Left ventricle myocardium superior (tissue), 1 donor: ENCODE measurements at regions not wholly inside any gene's neighbourhood (a gene's known extent, or its start where the extent isn't known, plus 50 kb on each side); places are given as distances from the start of the nearest gene placed in this dataset.

ENCODE experiments used
- ATAC-seq: fragments of 200-7000 bp; cut with Tn5 transposase; one replicate; pipeline ENCODE4 v1.9.1; 2020; ENCODE audit warnings: mild to moderate bottlenecking, moderate library complexity
- DNase-seq: peaks from one replicate; pipeline ENCODE4 v3.0.0-alpha.2; 2020
- intact Hi-C: fragments of 100-400 bp; cut with micrococcal nuclease; formaldehyde crosslinking; loops from one replicate; pipeline ENCODE4 v1.11.0; 2022
- donor health status: DM: no; HTN: yes; CAD: no; lungs with severe emphysema.

- no peak for DNase-seq
- no peak for ATAC-seq
- intact Hi-C loops, result no loop called here
These were observed 1103.3 kb upstream of the NRXN1 start for GRCh38 chr2:52135235-52135634.

GRCh38 chr2:52128081-52128480, 1096.1 kb upstream of the NRXN1 start:
- ATAC-seq, result no peak
- DNase-seq, result no peak
- intact Hi-C loops, result no loop called here

GRCh38 chr2:52127527-52127926, 1095.6 kb upstream of the NRXN1 start:
- DNase-seq (no peak), ATAC-seq (no peak)
- intact Hi-C loops, result no loop called here

GRCh38 chr2:52117299-52117698, 1085.4 kb upstream of the NRXN1 start:
- DNase-seq, result no peak
- ATAC-seq, result no peak
- intact Hi-C loops, result no loop called here

DNA sequence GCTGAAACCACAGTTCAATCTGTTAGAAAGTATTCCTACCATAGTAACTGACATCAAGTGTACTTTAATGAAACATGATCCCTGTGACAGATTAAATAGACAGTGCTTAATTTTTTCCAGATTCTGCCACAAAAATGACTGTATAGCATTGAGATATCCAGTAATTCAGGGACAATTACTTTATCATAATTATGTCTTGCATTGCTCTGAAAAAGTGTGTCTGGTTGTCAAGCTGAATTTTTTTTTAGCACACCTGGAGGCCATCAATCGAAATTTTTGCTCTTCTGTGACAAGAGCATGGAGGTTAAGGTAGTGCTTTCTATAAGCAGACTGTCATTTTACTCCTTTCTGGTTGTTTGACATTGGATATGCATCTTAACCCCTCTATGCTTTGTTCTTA, 1083.8 kb upstream of the NRXN1 start:
- DNase-seq (no peak), ATAC-seq (no peak)
- intact Hi-C loops, result no loop called here

- intact Hi-C loops, result no loop called here
- DNase-seq (no peak), ATAC-seq (no peak)
These were observed 1081.4 kb upstream of the NRXN1 start for GRCh38 chr2:52113338-52113737.

DNA sequence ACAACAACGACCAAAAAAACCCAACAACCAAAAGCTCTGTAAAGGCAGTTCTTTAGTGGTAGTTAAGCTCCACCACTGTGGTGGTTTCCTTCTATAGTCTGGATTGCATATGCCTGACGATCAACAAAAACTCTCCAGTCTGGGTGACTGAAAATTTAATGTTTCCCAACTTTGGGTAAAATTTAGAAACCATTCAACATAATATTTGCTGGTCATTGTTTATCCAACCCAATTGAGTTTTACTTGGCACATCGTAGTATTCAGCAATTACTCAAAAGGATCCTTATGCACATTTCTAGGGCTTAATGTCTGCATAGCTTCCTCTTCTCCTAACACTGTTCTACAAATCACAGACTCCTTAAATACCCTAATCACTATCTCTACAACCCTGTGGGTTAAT, 1080.2 kb upstream of the NRXN1 start:
- ATAC-seq (no peak), DNase-seq (no peak)
- intact Hi-C loops, result no loop called here

- ATAC-seq, result no peak
- intact Hi-C loops, result no loop called here
These were observed 1075.2 kb upstream of the NRXN1 start for GRCh38 chr2:52107124-52107523.

GRCh38 chr2:52097071-52097470, 1065.1 kb upstream of the NRXN1 start:
- intact Hi-C loops, result no loop called here
- no peak for ATAC-seq
- DNase-seq, result no peak

More at GRCh38 chr2:52107124-52107523, 1075.2 kb upstream of the NRXN1 start:
- no peak for DNase-seq

DNA sequence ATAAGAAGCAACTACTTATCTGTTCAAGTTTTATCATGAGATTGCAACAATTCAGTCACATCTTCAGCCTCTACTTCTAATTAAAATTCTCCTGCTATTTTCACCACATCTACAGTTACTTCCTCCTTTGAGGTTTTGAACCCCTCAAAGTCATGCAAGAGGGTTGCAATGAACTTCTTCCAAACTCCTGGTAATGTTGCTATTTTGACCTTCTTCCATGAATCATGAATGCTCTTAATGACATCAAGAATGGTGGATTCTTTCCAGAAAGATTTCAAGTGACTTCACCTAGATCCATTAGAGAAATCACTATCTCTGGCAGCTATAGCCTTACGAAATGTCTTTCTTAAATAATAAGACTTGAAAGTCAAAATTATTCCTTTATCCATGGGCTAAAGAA, 1052.8 kb upstream of the NRXN1 start:
- DNase-seq (no peak), ATAC-seq (no peak)
- intact Hi-C loops, result no loop called here

GRCh38 chr2:52083214-52083613, 1051.3 kb upstream of the NRXN1 start:
- no peak for ATAC-seq
- intact Hi-C loops, result no loop called here
- no peak for DNase-seq

GRCh38 chr2:52082646-52083045, 1050.7 kb upstream of the NRXN1 start:
- intact Hi-C loops, result no loop called here
- no peak for DNase-seq
- ATAC-seq, result no peak

DNA sequence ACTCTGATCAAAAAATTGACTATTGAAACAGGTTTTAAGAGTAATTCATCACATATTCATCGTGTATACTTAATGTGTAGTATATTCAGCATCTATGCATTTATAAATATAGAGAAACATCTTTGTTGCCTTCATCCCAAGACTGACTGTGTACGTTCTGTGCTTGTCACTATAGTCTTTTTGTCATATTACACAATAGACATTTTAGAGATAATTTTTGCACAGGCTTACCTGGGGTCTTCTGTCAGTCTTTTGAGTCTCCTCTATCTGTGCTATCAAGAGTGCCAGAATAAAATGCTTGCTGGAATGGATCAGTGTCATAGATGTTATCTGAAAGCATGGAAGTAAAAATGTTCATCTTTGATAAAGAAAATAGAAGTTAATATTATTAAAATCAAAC, 1047.7 kb upstream of the NRXN1 start:
- DNase-seq (no peak), ATAC-seq (no peak)
- intact Hi-C loops, result no loop called here

DNA sequence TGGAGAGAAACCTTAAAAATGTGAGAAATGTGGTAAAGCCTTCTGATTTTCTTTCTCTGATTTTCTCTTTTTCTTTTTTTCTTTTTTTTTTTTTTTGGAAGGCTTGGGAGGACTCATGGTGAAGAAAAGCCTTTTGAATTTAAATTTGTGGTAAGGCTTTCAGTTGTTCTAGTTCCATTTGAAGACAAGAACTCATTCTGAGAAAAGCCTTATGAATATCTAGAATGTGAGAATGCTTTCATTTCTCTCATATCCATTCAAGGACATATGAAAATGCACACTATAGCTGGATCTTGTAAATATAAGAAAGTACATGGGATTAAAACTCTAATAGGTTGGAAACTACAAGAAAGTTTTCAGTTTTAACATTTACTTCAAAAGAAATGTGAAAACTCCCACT, 1045.2 kb upstream of the NRXN1 start:
- intact Hi-C loops, result no loop called here
- DNase-seq (no peak), ATAC-seq (no peak)

GRCh38 chr2:52074130-52074719, 1042.3 kb upstream of the NRXN1 start:
- intact Hi-C loops, result no loop called here
- no peak for DNase-seq
- ATAC-seq, result no peak

GRCh38 chr2:52072949-52073348, 1041.0 kb upstream of the NRXN1 start:
- no peak for ATAC-seq

GRCh38 chr2:52070665-52071064, 1038.7 kb upstream of the NRXN1 start:
- DNase-seq (no peak), ATAC-seq (no peak)
- intact Hi-C loops, result no loop called here

More at GRCh38 chr2:52072949-52073348, 1041.0 kb upstream of the NRXN1 start:
- intact Hi-C loops, result no loop called here
- no peak for DNase-seq

- intact Hi-C loops, result no loop called here
- no peak for ATAC-seq
- DNase-seq, result no peak
These were observed 1032.3 kb upstream of the NRXN1 start for GRCh38 chr2:52064234-52064633.

DNA sequence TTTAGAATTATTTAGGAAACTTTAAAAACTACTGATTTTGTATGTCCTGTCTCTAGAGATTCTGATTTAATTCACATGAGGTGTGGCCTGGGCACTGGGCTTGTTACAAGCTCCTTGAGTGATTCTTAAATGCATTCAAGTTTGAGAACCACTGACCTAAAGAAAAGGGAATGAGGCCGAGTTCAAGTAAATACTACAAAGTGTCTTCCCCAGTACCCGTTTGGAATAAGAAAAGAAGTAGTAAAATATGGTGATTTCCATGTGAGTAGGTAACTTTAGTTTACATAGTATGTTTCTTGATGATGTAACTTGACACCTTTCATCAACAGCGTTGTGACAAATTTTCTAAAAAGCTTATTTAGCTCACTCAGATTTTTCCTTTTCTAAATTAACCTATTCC, 1022.9 kb upstream of the NRXN1 start:
- no peak for DNase-seq
- intact Hi-C loops, result no loop called here
- ATAC-seq, result no peak

DNA sequence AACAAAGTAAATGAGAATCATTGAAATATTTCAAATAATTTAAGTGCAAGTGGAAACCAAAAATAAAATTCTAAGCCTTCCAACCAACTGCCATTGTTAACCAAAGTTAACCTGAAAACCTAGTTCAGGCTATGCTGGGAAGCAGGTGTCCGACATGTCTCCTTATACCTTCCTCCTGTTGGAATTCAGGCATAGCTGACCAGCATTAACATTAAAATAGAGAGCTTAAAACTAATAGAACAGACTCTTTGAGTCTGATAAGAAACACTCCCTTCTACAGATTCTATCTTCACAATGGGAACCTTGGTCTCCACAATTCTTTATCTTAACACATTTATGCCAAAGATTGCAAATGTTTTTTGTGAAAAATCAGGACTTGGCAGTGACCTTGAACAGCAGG, 1004.9 kb upstream of the NRXN1 start:
- intact Hi-C loops, result no loop called here
- no peak for DNase-seq
- no peak for ATAC-seq

GRCh38 chr2:52036024-52036423, 1004.1 kb upstream of the NRXN1 start:
- intact Hi-C loops, result no loop called here
- ATAC-seq (no peak), DNase-seq (no peak)

DNA sequence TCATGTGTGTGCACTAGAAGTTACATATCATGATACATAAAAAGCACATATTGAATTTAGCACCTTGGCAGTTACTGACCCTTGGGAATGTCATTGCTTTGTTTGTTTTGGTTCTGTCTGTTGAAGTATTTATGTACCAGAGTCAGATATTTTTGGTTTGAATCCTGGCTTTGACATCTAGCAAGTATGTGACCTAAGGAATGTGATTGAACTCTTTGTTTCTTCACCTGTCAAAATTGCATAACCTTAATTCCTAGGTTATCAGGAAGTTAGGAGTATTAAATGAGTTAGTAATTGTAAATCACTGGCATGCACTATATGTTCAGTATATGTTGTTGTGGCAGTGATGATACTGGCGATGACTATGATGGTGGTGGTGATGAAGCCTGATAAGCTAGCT, 1003.5 kb upstream of the NRXN1 start:
- no peak for DNase-seq
- ATAC-seq, result no peak
- intact Hi-C loops, result no loop called here
